IMR-90 (cell line): ENCODE measurements at regions not wholly inside any gene's neighbourhood (a gene's known extent, or its start where the extent isn't known, plus 50 kb on each side); places are given as distances from the start of the nearest gene placed in this dataset.

Source experiments
- ATAC-seq: fragments of 200-7000 bp; cut with Tn5 transposase; 2 replicates; pipeline ENCODE4 v1.9.1; 2020; ENCODE audit warnings: low read depth, mild to moderate bottlenecking, moderate library complexity
- BruUV-seq: library from RNA; stranded (reverse); fragments of 400-500 nt; replicated peaks from 2 replicates; lab custom pipeline; 2021; lab: Mats Ljungman, UMichigan
- CTCF ChIA-PET: fragments of 300-600 bp; formaldehyde crosslinking; extraction: SDS; loops from one replicate; lab custom pipeline; 2021; ENCODE audit warnings: antibody characterized with exemption; lab: Yijun Ruan, JAX
- POLR2A ChIA-PET: fragments of 300-600 bp; sonication (Branson Sonifier 250); formaldehyde crosslinking; loops from one replicate; lab custom pipeline; 2022; ENCODE audit warnings: antibody characterized with exemption; ENCODE audit not compliant: unreplicated experiment; lab: Charles Lee
- DNase-seq: peaks from one replicate; pipeline ENCODE4 v3.0.0; 2013
- H2AFZ ChIP-seq: replicated peaks from 2 replicates; pipeline ENCODE3; 2013; ENCODE audit warnings: low read length, mild to moderate bottlenecking; ENCODE audit not compliant: poor library complexity
- H2AK5ac ChIP-seq: 2 replicates; pipeline ENCODE4 v1.6.1; 2013; ENCODE audit warnings: low read depth, low read length, inconsistent platforms
- H2AK9ac ChIP-seq: replicated peaks from 2 replicates; pipeline ENCODE3; 2013; ENCODE audit warnings: mild to moderate bottlenecking, low read depth, low read length, moderate library complexity; ENCODE audit not compliant: poor library complexity
- H2BK120ac ChIP-seq: 2 replicates; pipeline ENCODE4 v1.6.1; 2013; ENCODE audit warnings: low read depth, low read length, inconsistent platforms
- H2BK15ac ChIP-seq: 3 replicates; pipeline ENCODE4 v1.6.1; 2013; ENCODE audit warnings: low read depth, low read length, inconsistent platforms
- H2BK20ac ChIP-seq: 2 replicates; pipeline ENCODE4 v1.6.1; 2013; ENCODE audit warnings: low read depth, mild to moderate bottlenecking, inconsistent platforms, low read length, moderate library complexity
- H2BK5ac ChIP-seq: 2 replicates; pipeline ENCODE4 v1.6.1; 2013; ENCODE audit warnings: mild to moderate bottlenecking, low read depth, low read length, inconsistent platforms; ENCODE audit not compliant: poor library complexity, severe bottlenecking
- H3K14ac ChIP-seq: replicated peaks from 2 replicates; pipeline ENCODE4 v1.6.1; 2013; ENCODE audit warnings: low read depth, low read length, inconsistent platforms
- H3K18ac ChIP-seq: 2 replicates; pipeline ENCODE4 v1.6.1; 2013; ENCODE audit warnings: low read depth, low read length, control low read depth
- H3K23ac ChIP-seq: 2 replicates; pipeline ENCODE4 v1.6.1; 2013; ENCODE audit warnings: low read depth, low read length, inconsistent platforms
- H3K27ac ChIP-seq: 2 replicates; pipeline ENCODE4 v1.5.1; 2013; ENCODE audit warnings: mild to moderate bottlenecking, control low read depth, low read length; ENCODE audit not compliant: insufficient read depth
- H3K27me3 ChIP-seq: 2 replicates; pipeline ENCODE4 v1.6.1; 2013; ENCODE audit warnings: low read length; ENCODE audit not compliant: control insufficient read depth, insufficient read depth
- H3K36me3 ChIP-seq: 2 replicates; pipeline ENCODE4 v1.6.1; 2013; ENCODE audit warnings: low read length, mixed read lengths; ENCODE audit not compliant: control insufficient read depth, insufficient read depth
- H3K4ac ChIP-seq: 2 replicates; pipeline ENCODE4 v1.6.1; 2013; ENCODE audit warnings: low read depth, low read length, inconsistent platforms
- H3K4me1 ChIP-seq: 2 replicates; pipeline ENCODE4 v1.6.1; 2013; ENCODE audit warnings: low read length, mixed read lengths; ENCODE audit not compliant: control insufficient read depth, insufficient read depth
- H3K4me2 ChIP-seq: 2 replicates; pipeline ENCODE4 v1.6.1; 2013; ENCODE audit warnings: low read depth, mild to moderate bottlenecking, control low read depth, low read length, moderate library complexity
- H3K4me3 ChIP-seq: 2 replicates; pipeline ENCODE4 v1.5.1; 2013; ENCODE audit warnings: low read depth, mild to moderate bottlenecking, control low read depth, low read length, moderate library complexity; ENCODE audit not compliant: insufficient read depth
- H3K56ac ChIP-seq: 2 replicates; pipeline ENCODE4 v1.6.1; 2013; ENCODE audit warnings: low read length, inconsistent platforms; ENCODE audit not compliant: insufficient read depth; ENCODE audit errors: extremely low read depth
- H3K79me1 ChIP-seq, 2 experiments: 2 replicates each; pipeline ENCODE4 v1.6.1; 2013; ENCODE audit warnings: low read length in 2 of 2, inconsistent platforms in 1 of 2, low read depth in 1 of 2
- H3K9ac ChIP-seq: 2 replicates; pipeline ENCODE4 v1.6.1; 2013; ENCODE audit warnings: low read depth, low read length, control low read depth
- H3K9me1 ChIP-seq: 2 replicates; pipeline ENCODE4 v1.6.1; 2013; ENCODE audit warnings: low read length, inconsistent platforms; ENCODE audit not compliant: insufficient read depth
- H3K9me3 ChIP-seq: 2 replicates; pipeline ENCODE4 v1.6.1; 2013; ENCODE audit warnings: low read length; ENCODE audit not compliant: control insufficient read depth, insufficient read depth
- H4K20me1 ChIP-seq: 2 replicates; pipeline ENCODE4 v1.6.1; 2013; ENCODE audit warnings: low read length, inconsistent platforms; ENCODE audit not compliant: insufficient read depth
- H4K5ac ChIP-seq: 2 replicates; pipeline ENCODE4 v1.6.1; 2013; ENCODE audit warnings: mild to moderate bottlenecking, low read depth, low read length, control low read depth
- H4K8ac ChIP-seq, 2 experiments: 2 replicates each; pipeline ENCODE4 v1.6.1; 2013; ENCODE audit warnings: low read depth in 2 of 2, low read length in 2 of 2, control low read depth in 1 of 2, inconsistent platforms in 1 of 2
- H4K91ac ChIP-seq: 2 replicates; pipeline ENCODE4 v1.6.1; 2013; ENCODE audit warnings: low read depth, low read length, inconsistent platforms; ENCODE audit not compliant: insufficient read depth
- BHLHE40 ChIP-seq: fragments of 150-350 bp; IDR thresholded peaks from 2 replicates; pipeline ENCODE4 v1.6.1; 2016; ENCODE audit warnings: mild to moderate bottlenecking, low read depth, low read length
- CHD1 ChIP-seq: IDR thresholded peaks from 2 replicates; pipeline ENCODE4 v1.6.1; 2012; ENCODE audit warnings: low read depth, low read length, improper control_type of control experiment
- CTCF ChIP-seq: conservative IDR thresholded peaks from 2 replicates; pipeline ENCODE4 v1.5.1; 2012; ENCODE audit warnings: mild to moderate bottlenecking, low read depth, low read length, improper control_type of control experiment
- ELK1 ChIP-seq: fragments of 150-350 bp; IDR thresholded peaks from 2 replicates; pipeline ENCODE4 v1.6.1; 2016; ENCODE audit warnings: low read depth, mild to moderate bottlenecking, low read length, moderate library complexity, borderline replicate concordance
- FOS ChIP-seq: fragments of 150-350 bp; IDR thresholded peaks from 2 replicates; pipeline ENCODE4 v1.6.1; 2016; ENCODE audit warnings: low read depth, low read length
- MAFK ChIP-seq: IDR thresholded peaks from 2 replicates; pipeline ENCODE4 v1.6.1; 2012; ENCODE audit warnings: low read depth, low read length, improper control_type of control experiment
- NFE2L2 ChIP-seq: fragments of 150-350 bp; IDR thresholded peaks from 2 replicates; pipeline ENCODE4 v1.6.1; 2016; ENCODE audit warnings: low read depth, mild to moderate bottlenecking, low read length
- RAD21 ChIP-seq: IDR thresholded peaks from 2 replicates; pipeline ENCODE4 v1.6.1; 2012; ENCODE audit warnings: low read length, improper control_type of control experiment
- SMC3 ChIP-seq: fragments of 150-350 bp; IDR thresholded peaks from 2 replicates; pipeline ENCODE4 v1.6.1; 2016; ENCODE audit warnings: low read depth, mild to moderate bottlenecking, antibody characterized with exemption, low read length, moderate library complexity
- USF2 ChIP-seq: fragments of 150-350 bp; IDR thresholded peaks from 2 replicates; pipeline ENCODE4 v1.6.1; 2017; ENCODE audit warnings: mild to moderate bottlenecking, antibody characterized with exemption, low read length, low read depth
- WGBS, 2 experiments: methylation state at CpG; one replicate each; pipeline versions ENCODE4 v1.1.5 to v1.1.7; 2013; ENCODE audit warnings: missing lambda C conversion rate in 2 of 2; ENCODE audit not compliant: insufficient read length in 1 of 2; ENCODE audit errors: extremely low coverage in 2 of 2; 5-methylcytosine and 5-hydroxymethylcytosine counted together
- dilution Hi-C: fragments of 300-500 bp; cut with HindIII; formaldehyde crosslinking; loops from one replicate; pipeline ENCODE4 v1.14.3; 2018; ENCODE audit warnings: low sequenced_read_pairs; ENCODE audit not compliant: unreplicated experiment
- in situ Hi-C: fragments of 300-500 bp; cut with MboI; formaldehyde crosslinking; loops from 3 replicates; pipeline ENCODE4 v1.14.3; 2019; ENCODE audit warnings: low sequenced_read_pairs, inconsistent platforms, mixed read lengths
- intact Hi-C: fragments of 100-400 bp; cut with micrococcal nuclease; formaldehyde crosslinking; loops from 2 replicates; pipeline ENCODE4 v1.10.0; 2022

GRCh38 chr6:76453270-76453669 is 380.8 kb upstream of the IMPG1 start:
- dilution Hi-C loops = no loop called here
- no peak for TF ChIP-seq BHLHE40
- no peak for TF ChIP-seq FOS
- TF ChIP-seq RAD21 = no peak
- no peak for TF ChIP-seq ELK1
- TF ChIP-seq CHD1 = no peak
- no peak for TF ChIP-seq CTCF
- TF ChIP-seq MAFK = no peak
- TF ChIP-seq NFE2L2 = no peak
- no peak for TF ChIP-seq USF2
- no peak for TF ChIP-seq SMC3
- no TSS peak for BruUV-seq
- no peaks in the 10 kb centered on the region for H3K36me3 ChIP-seq
- H3K23ac ChIP-seq = no peak overlapping the region
- 91% methylated on average over 8 of the region's 15 CpGs; no CpG with 5 or more reads in 1 of the 2 experiments for WGBS, 2 experiments
- no peaks in the 10 kb centered on the region for H3K79me1 ChIP-seq
- no peak overlapping the region for H3K56ac ChIP-seq
- H2BK5ac ChIP-seq = no peak overlapping the region
- H4K91ac ChIP-seq = no peak overlapping the region
- H3K4me3 ChIP-seq = no peak overlapping the region
- DNase-seq (no peak), ATAC-seq (no peak)
- intact Hi-C loops = no loop called here
- ChIA-PET CTCF (no interaction called here), POLR2A (no interaction called here)
- H3K27ac ChIP-seq = no peak overlapping the region
- no peak overlapping the region for H3K4me2 ChIP-seq
- no peak overlapping the region for H2AFZ ChIP-seq
- in situ Hi-C loops = no loop called here
- no peak overlapping the region for H2AK5ac ChIP-seq
- no peak overlapping the region for H4K5ac ChIP-seq
- no peak overlapping the region for H2AK9ac ChIP-seq
- H3K4me1 ChIP-seq = no peaks in the 10 kb centered on the region
- peaks cover 14% of the 10 kb centered on the region for H3K9me3 ChIP-seq
- no peak overlapping the region for H3K18ac ChIP-seq
- no peak overlapping the region for H4K8ac ChIP-seq
- H2BK15ac ChIP-seq = no peak overlapping the region
- no peak overlapping the region for H3K4ac ChIP-seq
- H3K27me3 ChIP-seq = no peaks in the 10 kb centered on the region
- no peaks in the 10 kb centered on the region for H4K20me1 ChIP-seq
- no peak overlapping the region for H2BK20ac ChIP-seq
- no peaks in the 10 kb centered on the region for H3K9me1 ChIP-seq
- H3K9ac ChIP-seq = no peak overlapping the region
- H2BK120ac ChIP-seq = no peak overlapping the region
- H3K14ac ChIP-seq = no peak overlapping the region
